ENCODE measurements at regions not wholly inside any gene's neighbourhood (a gene's known extent, or its start where the extent isn't known, plus 50 kb on each side); places are given as distances from the start of the nearest gene placed in this dataset.

DNA sequence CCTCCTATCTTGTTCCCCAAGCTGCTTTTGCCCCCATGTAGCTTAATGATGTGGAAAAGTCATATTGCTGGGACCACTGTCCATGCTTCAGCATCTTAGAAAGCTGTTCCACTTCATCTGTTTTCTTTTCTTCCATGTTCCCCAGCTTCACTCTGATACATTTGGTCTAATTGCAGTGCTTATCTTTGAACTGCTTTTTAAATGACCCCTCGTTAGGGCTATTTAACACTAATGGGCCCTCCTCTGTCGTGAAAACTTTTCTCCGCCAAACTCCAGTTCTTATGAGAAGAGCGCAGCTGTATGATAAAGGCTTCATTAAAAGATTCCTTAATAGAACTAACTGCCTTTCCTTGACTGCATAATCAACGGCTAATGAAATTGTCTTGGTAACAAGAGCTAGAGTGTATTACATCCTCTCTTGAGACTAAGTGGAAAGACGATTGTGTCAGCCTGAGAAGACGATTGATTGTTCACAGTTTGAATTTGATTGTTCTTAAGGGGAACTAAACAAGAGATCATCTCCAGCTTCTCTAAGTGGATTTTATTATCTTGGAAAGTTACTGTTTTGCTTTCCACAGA lies 165.0 kb upstream of the MTNR1B start:
- Histone ChIP-seq H3K9me3 (no peaks in the 10 kb centered on the region), H3K27me3 (no peaks in the 10 kb centered on the region), H3K4me3 (no peak overlapping the region), H3K4me1 (no peaks in the 10 kb centered on the region), H3K27ac (no peak overlapping the region), H3K36me3 (no peaks in the 10 kb centered on the region)
- ATAC-seq (no peak), DNase-seq (no peak)
- TF ChIP-seq, protein P1, sequence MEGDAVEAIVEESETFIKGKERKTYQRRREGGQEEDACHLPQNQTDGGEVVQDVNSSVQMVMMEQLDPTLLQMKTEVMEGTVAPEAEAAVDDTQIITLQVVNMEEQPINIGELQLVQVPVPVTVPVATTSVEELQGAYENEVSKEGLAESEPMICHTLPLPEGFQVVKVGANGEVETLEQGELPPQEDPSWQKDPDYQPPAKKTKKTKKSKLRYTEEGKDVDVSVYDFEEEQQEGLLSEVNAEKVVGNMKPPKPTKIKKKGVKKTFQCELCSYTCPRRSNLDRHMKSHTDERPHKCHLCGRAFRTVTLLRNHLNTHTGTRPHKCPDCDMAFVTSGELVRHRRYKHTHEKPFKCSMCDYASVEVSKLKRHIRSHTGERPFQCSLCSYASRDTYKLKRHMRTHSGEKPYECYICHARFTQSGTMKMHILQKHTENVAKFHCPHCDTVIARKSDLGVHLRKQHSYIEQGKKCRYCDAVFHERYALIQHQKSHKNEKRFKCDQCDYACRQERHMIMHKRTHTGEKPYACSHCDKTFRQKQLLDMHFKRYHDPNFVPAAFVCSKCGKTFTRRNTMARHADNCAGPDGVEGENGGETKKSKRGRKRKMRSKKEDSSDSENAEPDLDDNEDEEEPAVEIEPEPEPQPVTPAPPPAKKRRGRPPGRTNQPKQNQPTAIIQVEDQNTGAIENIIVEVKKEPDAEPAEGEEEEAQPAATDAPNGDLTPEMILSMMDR (IDR thresholded peaks at IDR 0.05): no peak
- 76 to 78% methylated on average over 7 of the region's 7 CpGs for WGBS, 2 donors
- intact Hi-C loops (cut with DNase I): no loop called here

DNA sequence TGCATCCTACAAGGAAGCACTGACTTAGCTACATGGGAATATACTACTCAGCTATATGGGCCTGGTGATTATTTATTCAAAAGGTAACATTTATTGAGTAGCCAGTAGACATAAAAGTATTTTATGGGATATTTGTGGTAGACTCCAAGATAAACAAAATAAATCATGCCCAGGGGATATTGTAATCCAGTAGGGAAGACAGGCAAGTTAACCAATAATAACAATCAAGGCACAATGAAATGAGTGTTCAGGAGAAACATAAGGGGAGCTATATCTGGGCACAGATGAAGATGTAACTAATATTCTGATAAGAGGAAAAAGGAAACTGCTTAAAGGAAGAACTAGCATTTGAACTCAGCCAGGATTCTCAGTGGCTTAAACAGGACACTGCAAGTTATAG lies 161.4 kb upstream of the MTNR1B start:
- H3K9me3 ChIP-seq: no peaks in the 10 kb centered on the region
- DNase-seq: no peak
- no peak for ATAC-seq
- H3K4me1 ChIP-seq: no peaks in the 10 kb centered on the region
- intact Hi-C loops (cut with DNase I): no loop called here
- H3K36me3 ChIP-seq: no peaks in the 10 kb centered on the region
- TF ChIP-seq, protein P1 (IDR thresholded peaks at IDR 0.05): no peak
- no peaks in the 10 kb centered on the region for H3K27me3 ChIP-seq
- H3K27ac ChIP-seq: no peak overlapping the region
- no peak overlapping the region for H3K4me3 ChIP-seq

DNA sequence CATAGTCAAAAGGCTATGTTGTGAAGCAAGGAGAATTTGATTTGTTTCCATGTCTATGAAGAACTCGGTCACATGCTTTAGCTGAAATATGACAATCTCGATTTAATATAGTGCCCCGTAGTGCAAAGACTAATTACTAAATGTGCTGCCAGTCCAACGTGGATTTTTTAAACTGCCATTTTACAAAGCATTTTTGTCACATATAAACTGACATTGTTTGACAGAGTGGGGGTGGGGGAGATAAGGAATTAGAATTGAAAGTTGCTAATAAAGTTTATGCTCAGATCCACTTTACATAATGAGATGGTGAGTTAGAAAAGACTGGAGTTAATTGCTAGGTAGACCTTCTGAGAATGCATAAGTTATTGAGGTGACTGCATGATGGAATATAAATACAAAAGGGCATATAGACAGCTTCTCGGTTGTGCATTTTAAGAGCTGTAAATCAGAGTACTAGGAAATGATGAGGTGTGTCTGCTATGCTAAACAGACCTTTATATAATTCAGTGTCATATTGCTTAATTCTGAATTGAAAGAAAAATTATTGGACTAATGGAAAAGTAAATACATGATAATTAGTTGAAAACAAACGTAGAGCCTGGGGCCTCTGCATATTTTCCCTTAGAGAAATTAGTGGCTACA lies 158.9 kb upstream of the MTNR1B start:
- WGBS, 2 donors: 87 to 88% methylated on average over 6 of the region's 6 CpGs
- intact Hi-C loops (cut with DNase I): no loop called here
- ATAC-seq (no peak), DNase-seq (no peak)
- Histone ChIP-seq H3K4me1 (no peaks in the 10 kb centered on the region), H3K9me3 (no peaks in the 10 kb centered on the region), H3K27me3 (no peaks in the 10 kb centered on the region), H3K4me3 (no peak overlapping the region), H3K27ac (no peak overlapping the region), H3K36me3 (no peaks in the 10 kb centered on the region)
- TF ChIP-seq, protein P1 (IDR thresholded peaks at IDR 0.05): no peak

DNA sequence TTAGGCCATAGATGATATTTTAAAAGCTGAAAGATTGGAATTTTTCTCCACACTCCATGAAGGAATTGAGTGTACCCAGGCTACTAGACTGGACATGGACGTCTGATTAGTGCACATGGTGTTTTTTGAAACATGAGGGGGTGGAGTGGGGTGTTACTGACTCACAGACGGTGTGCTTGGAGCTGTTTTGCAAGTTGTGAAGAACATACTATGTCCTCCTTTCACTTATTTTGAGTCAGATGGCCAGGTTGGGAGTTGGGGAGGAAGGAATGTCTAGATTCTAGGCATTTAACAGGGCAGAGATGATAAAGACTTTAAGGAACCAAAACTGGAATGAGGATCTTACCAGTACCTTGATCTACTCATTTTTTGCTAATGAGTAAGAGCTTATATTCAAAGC lies 158.1 kb upstream of the MTNR1B start:
- WGBS, 2 donors: 72% methylated on average over 2 of the region's 2 CpGs
- TF ChIP-seq, protein P1 (IDR thresholded peaks at IDR 0.05): no peak
- Histone ChIP-seq H3K27ac (no peak overlapping the region), H3K27me3 (peaks cover 0 to 2% (median 0%) of the 10 kb centered on the region in 7 donors), H3K9me3 (no peaks in the 10 kb centered on the region), H3K4me3 (no peak overlapping the region), H3K36me3 (no peaks in the 10 kb centered on the region), H3K4me1 (no peaks in the 10 kb centered on the region)
- DNase-seq (no peak), ATAC-seq (no peak)
- intact Hi-C loops (cut with DNase I): no loop called here
